ENCODE measurements at regions not wholly inside any gene's neighbourhood (a gene's known extent, or its start where the extent isn't known, plus 50 kb on each side); places are given as distances from the start of the nearest gene placed in this dataset.
"Not testable (repeated sequence)": the region's sequence is repeated elsewhere in the genome, so short reads cannot be mapped to it uniquely, and the experiment has no call there.

DNA sequence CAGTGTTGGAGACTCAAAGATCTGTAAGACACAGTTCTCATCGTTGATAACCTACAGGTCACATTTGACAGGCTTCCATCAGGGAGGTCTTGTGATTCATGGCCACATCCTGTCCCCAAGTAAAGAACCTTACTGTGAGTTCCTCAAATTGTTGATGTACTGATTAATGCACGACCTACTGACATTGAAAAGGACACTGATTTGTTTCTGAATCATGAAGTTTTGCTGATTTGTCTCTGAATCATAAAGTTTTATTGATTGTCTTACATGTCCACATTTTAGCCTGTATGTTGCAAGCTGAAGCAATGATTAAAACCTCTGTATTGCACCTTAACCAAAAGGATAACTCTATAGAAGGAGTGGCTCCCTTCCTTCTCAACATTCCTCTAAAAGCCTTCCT lies 476.3 kb upstream of the RUNX1 start:
- DNase-seq (ENCODE audit: low read depth) = no peak

DNA sequence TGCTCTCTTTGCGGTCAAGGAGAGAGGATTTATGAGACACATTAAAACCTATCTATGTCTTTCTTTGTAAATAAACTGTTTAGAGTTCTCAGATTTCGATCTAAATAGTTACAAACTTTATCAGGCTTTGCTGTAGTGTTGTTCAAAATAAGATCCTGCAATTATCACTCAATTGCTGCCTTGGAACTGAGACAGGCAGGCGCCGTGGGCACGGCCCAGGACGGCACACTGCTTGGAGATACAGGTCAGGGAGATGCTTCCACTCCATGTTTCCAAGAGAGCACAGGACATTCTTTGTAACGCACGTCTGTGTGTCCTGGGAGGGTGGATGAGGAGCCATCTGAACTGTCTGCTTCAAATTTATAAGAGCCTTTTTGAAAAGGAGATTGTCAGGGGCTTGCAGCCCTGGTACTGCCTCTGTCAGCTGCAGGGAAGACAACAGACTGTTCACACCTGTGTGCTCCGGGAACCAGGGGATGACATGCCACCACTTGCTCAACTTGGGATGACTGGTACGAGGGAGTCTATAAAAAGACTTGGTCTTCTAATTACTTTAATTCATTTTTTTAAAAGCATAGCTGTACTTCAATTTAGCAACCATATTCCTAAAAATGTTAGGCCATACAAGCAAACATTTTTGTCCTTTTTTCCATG lies 472.9 kb upstream of the RUNX1 start:
- no peak for DNase-seq (ENCODE audit: low read depth)

DNA sequence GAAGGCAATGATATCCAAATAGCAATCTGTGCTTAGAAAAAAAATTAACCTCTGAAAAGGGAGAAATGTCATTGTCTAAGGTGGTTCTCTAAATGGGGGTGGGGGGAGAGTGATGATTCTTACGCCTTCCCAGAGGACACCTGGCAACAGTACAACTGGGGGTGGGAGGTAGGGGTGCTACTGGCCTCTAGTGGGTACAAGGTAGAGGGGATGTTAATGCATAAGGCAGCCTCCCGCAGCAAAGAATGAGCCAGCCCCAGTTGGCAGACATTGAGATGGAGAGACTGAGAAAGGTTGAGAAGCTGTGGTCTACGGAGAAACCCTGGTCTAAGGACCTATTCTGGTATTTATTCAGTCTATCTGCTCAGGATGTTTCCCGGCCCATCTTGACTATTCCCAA lies 472.2 kb upstream of the RUNX1 start:
- DNase-seq (ENCODE audit: low read depth) = no peak

DNA sequence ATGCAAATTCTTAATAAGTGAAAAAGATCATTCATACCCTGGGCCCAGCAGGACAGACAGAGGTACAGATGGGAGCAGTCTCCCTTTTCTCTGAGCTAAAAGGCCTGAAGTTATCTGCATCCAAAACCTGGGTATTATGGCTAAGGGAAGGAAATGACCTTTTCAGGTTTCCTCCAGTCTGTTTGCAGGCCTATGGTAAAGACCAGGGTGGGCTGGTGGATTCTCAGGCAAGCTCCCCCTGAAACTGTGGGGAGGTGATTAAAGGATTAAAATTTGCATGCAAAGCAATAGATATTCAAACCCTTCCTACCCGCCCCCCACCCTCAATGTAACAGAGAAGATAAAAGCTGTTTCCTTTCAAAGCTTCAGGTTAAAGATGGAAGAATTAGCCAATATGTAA lies 471.8 kb upstream of the RUNX1 start:
- no peak for DNase-seq (ENCODE audit: low read depth)

DNA sequence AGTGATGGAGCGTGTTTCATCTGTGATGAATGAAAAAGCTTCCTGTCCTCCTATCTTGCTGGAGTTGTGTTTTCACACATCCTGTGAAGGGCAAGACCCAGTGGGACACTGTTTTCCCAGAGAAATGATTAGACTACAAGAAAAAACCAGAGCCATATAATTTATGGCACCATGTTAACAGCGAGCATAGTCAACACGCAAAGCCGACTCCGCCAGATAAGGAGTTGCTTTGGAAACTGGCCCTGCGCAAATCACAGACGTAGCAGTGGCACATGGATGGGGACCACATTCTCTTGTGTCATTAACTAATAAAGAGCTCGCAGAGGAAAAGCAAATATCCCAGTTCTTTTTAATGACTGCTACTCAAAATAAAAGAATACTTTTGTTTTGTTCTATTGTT lies 471.2 kb upstream of the RUNX1 start:
- no peak for DNase-seq (ENCODE audit: low read depth)

DNA sequence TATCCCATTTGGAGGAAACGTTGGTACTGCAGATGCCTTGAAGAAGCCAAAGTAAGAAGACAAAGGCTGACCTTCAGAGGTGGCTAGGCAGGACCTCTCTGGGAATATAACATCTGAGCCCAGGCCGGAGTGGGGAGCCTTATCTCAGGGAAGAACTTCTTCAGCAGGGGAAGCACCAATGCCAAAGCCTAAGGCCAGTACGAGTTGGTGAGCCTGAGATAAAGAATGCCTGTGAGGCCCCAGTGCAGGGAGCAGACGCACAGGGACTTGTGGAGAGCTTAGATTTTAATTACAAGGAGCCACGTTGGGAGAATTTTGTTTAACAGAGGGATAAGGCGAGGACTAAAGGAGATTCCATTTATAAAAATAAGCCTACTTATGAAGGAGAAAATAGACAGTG lies 468.8 kb upstream of the RUNX1 start:
- DNase-seq (ENCODE audit: low read depth) = no peak

DNA sequence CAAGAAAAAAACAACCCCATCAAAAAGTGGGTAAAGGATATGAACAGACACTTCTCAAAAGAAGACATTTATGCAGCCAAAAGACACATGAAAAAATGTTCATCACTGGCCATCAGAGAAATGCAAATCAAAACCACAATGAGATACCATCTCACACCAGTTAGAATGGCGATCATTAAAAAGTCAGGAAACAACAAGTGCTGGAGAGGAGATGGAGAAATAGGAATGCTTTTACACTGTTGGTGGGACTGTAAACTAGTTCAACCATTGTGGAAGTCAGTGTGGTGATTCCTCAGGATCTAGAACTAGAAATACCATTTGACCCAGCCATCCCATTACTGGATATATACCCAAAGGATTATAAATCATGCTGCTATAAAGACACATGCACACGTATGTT lies 467.2 kb upstream of the RUNX1 start:
- DNase-seq (ENCODE audit: low read depth) = not testable (repeated sequence)

DNA sequence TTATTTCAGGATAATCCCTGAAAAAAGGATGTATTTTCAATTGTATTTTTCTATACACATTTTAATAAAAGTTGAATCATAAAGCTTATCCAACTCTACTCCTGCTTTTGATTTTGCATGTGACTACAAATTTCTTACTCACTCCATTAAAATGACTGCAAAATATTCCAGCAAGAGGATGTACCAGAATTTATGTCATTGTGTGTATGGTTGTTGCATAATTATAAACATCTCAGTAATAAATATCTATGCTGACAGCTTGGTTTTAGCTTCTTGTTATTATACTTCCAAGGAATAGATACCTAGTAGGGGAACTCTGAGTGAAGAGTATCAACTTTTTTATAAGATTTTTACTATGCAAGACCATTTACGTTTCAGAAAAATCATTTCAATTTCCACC lies 463.2 kb upstream of the RUNX1 start:
- no peak for DNase-seq (ENCODE audit: low read depth)

DNA sequence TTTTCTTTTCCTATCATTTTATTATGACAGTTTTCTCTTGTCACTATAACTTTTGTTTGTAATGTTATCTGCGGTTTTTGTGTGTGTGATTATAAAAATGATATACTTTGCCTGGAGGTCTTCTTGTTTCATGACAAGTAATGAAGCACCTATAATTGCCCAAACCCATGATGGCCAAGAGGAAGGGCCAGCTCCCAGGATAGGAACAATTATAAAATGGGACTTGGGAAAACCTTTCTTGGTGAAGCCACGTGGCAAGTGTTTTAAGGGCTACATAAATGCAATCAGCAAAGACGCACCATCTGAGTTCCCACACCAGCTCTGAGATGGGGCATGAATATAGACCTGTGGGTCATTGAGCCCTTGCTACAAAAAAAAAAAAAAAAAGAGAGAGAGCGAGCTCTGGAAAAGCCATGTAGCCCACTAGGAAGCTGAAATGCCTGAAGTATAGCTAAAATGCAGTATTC lies 462.6 kb upstream of the RUNX1 start:
- DNase-seq (ENCODE audit: low read depth) = no peak

DNA sequence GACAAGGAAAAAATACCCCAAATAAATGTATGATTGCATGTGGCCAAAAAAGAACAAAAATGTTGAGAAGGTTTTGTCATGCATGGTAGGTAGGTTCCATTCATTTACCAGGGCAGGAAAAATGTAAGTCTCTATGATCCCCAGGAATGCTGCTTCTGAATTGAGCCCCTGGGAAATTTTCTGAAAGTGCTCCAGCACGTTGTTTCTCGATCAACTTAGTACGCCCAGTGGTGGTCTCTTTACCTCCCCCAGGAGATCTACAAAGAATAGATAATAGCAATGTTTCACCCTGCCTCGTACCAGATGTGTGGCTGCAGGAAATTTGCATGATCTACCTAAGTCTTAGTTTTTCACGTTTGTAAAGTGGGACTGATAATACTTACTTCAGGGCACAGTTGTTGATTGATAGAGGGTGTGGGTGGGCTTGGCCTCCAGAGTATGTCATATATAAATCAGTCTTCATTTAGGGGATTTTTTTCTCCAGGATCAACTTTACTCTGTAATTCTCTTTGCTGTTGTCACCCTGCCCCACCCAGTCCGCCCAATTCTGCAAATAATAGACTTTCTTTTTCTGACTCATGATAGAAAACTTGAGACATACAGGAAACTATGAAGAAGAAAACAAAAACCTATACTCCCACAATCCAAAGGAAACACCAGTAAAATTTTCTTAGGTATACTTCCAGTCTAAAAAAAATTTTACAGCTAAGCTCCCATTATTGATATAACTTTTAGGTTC lies 462.0 kb upstream of the RUNX1 start:
- DNase-seq (ENCODE audit: low read depth) = no peak

DNA sequence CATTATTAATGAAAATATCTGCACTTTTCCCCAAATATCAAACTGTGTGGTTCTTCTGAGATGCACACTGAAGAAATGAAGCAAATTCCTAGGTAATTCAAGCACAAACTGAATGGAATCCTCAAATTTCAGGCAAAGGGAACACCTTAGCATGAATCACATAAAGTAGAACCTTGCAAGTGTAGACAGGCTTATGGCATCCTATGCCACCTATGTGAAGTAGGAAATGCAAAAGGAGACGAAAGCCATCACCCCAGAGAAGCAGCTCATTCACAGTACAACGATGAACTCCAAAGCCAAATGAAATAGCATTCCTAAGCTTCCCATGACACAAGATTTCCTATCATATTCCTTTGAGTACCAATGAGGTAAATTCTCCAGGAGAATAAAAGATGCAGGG lies 461.2 kb upstream of the RUNX1 start:
- DNase-seq (ENCODE audit: low read depth) = no peak

DNA sequence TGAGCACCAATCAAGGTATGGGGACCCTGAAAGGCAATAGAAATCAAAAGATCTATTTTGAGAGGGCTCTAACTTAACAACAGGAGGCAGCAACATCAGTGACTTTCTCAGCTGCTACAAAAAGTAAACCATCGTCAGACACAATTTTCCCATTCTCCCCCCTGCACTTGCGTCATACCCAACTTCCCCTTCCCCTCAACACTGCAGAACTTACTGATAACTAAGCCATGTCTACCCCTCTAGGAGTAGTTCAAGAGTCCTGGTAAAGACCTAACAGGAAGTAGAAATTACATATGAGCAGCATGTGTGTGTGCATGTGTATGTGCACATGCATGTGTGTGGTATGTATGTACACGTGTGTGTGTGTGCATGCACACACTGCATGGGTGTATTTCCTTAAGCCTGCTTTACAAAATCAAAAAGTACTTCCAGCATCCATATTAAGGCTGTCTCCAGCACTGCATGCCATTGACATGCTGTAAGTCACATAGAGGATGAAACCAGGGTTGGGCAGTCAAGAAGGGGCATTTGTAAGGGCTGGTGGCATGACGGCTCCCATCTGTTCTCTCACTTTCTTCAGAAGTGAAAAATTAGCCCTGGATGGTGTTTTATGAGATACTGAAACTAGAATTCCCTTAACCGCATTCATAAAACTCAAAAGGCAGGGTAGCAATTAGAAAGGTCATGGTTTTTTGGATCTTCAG lies 460.1 kb upstream of the RUNX1 start:
- DNase-seq (ENCODE audit: low read depth) = no peak

DNA sequence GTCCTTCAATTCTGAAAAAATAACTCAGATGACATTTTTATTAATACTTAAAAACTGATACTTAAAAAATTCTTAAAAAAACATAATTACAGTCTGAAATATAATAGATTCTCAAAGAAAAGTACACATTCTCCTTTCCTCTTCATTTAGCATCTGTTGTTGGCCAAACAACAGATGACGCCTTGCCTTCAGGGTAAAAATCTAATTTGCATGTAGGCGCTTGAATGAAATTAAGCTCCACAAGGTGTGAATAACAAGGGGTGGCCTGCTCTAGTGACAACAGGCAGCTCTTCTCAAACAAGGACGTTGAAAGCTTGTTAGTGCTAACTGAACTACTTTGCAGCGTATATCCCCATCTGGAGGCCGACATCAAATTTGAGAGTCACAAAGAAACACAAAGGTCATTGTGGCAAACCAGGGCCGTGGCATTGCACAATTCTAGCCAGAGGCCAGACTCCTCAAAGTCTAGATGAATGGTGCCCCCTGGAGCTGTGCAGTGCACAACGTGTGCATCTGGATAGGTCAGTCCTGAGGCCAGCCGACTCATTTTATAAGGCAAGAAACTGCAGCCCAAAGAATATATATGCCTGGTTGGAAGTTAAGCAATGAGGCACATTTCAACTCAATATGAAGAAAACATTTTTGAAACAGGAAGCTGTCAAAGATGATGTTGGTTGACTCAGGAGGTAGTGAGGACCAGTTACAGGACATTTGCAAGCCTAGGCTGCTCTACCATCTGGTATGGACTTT lies 459.2 kb upstream of the RUNX1 start:
- no peak for DNase-seq (ENCODE audit: low read depth)

DNA sequence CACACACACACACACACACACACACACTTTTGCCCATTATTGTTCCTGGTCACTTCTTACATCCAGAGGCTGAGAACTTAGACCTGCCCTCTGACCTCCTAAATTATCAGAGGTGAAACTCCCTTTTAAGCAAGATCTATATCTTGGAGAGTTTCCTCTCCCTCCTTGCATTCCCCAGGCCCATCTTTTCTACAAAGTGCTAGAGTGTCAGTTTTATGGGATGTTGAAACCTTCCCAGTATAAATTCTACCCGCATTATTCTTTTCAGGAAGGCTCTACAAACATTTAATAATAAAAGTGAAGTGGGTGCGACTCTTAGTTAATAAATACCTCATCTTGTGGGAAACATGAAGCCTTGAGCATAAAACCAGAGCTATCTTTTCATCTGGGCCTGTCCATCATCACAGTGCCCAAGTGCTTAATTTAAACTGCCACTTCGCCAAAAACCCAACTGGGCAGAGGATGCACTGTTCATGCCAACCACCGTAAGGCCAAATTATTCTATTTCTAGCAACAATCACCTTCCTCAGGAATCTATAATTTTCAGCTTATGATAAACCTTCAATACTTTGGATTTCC lies 458.2 kb upstream of the RUNX1 start:
- no peak for DNase-seq (ENCODE audit: low read depth)

DNA sequence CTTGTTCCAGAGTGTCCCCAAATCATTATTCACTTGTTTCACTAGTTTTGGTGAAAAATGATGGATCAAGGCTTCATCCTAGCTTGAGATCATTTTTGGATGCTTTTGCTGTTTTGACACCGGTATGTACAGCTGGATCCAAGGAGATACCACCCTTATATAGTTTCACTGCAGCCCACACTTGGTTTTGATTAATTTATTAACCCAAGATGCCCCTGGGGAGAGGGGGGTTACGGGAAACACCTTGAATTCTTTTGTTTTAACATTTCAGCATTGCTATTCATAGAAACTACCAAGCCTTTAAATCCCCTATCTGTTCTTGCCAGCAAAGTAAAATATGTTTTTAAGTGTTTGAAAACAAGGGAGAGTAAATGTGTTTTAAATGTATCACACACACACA lies 457.7 kb upstream of the RUNX1 start:
- no peak for DNase-seq (ENCODE audit: low read depth)

DNA sequence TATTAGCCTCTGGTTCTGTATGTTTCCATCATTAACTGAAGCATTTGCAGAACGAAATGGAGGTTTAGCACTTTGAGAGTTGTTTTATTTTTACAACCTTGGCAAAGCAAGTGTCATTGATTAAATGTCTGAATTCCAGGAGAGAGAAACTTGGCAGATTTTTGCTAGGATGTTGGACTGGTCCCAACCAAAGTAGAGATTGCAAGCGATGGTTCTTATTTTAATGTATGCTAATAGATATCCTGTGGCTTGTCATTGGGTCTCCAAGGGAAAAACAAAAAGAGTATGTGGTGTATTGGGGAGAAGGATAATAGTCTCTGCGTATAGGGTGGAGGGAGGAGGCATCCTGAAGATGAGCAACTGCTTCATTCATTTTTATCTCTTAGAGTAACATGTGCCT lies 457.2 kb upstream of the RUNX1 start:
- DNase-seq (ENCODE audit: low read depth) = no peak

DNA sequence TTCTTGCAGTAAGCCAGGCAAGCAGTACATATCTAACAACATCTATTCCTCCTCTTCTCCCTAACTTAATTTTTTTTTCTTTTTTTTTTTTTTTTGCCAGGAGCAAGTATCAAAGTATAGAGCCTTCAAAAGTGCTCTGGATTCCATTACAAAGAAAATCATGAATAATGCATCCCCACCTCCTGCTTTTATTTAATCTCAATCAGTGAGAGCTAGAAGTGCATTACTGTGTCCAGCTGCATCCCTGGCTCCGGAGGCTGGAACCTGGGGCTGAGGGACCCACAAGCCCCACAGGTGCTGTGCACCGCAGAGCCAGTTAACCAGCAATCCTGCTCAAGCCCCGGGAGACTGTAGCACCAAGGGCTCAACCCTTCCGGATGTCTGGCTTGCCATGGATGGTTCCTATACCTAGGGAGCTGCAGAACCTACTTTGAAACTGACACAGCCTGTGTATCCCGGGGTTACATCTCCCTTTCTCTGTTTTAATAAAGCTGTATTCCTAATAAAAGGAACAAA lies 455.9 kb upstream of the RUNX1 start:
- DNase-seq (ENCODE audit: low read depth) = no peak

DNA sequence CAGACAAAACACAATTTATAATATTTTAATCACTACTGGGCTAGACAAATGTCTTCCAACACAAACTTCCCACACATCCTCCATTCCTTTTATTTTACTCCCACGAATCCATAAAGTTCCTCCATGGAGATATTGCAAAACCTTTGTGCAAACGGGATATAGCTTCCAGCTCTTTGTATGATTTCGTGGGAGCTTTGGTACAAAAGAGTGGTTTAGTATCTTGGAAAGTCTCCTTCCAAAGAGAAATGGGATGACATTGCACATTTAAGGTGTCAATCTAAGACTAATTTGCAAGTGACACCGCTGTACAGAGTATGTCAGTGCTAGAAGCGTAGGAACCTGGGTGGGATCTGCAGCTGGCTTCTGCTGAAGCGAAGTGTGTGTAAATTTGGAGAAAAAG lies 455.2 kb upstream of the RUNX1 start:
- DNase-seq (ENCODE audit: low read depth) = no peak

DNA sequence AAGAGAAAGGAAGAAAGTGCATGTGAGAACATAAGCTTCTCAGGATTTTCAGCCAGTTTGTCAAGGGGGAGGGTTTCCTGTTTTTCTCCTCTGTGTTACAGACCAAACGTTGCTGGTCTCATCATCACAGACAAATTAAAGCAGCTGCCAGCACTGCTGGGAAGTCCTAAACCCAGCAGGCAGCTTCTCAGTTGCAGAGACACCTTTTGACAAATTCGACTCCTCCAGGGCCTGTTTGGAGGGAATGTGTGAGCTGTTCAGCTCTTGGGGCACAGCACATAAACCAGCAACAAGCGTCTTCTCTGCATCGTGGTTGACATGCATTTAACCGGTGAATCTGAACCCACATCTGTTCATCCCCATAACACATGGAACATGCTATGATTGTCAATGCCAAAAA lies 454.6 kb upstream of the RUNX1 start:
- DNase-seq (ENCODE audit: low read depth) = no peak

DNA sequence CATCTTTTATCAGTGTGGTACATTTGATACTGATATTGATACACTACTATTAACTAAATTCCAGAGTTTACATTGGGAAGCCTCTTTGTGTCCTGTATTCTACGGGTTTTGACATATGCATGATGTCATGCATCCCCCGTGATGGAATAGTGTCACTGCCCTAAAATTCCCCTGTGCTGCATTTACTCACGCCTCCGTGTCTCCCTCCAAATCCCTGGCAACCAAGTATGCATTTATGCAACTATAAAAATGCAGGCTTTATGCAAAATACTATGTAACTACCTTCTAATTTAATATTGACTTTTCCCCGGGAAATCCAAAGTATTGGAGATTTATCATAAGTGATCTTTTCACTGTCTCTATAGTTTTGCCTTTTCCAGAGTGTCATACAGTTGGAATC lies 453.7 kb upstream of the RUNX1 start:
- no peak for DNase-seq (ENCODE audit: low read depth)

DNA sequence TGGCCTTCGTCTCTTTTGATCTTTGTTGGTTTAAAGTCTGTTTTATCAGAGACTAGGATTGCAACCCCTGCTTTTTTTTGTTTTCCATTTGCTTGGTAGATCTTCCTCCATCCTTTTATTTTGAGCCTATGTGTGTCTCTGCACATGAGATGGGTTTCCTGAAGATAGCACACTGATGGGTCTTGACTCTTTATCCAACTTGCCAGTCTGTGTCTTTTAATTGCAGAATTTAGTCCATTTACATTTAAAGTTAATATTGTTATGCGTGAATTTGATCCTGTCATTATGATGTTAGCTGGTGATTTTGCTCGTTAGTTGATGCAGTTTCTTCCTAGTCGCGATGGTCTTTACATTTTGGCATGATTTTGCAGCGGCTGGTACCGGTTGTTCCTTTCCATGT lies 448.4 kb upstream of the RUNX1 start:
- not testable (repeated sequence) for DNase-seq (ENCODE audit: low read depth)
